Liver (tissue), 7 donors: ENCODE measurements at regions not wholly inside any gene's neighbourhood (a gene's known extent, or its start where the extent isn't known, plus 50 kb on each side); places are given as distances from the start of the nearest gene placed in this dataset.

ENCODE experiments used
- DNase-seq: peaks from one replicate; pipeline ENCODE4 v3.0.0-alpha.2; 2017; ENCODE audit warnings: low spot score
- H3K27ac ChIP-seq, 2 donors: one replicate each; pipeline ENCODE4 v1.7.0; 2013; ENCODE audit warnings: inconsistent platforms in 2 of 2, low read length in 2 of 2, control low read depth in 1 of 2, low read depth in 1 of 2, mild to moderate bottlenecking in 1 of 2
- H3K27me3 ChIP-seq, 4 donors: one replicate each; pipeline versions ENCODE4 v1.6.1 to v1.7.0; 2013; ENCODE audit warnings: low read length in 3 of 4, inconsistent platforms in 1 of 4, mild to moderate bottlenecking in 1 of 4, moderate library complexity in 1 of 4; ENCODE audit not compliant: control insufficient read depth in 4 of 4, insufficient read depth in 4 of 4
- H3K36me3 ChIP-seq, 4 donors: one replicate each; pipeline versions ENCODE4 v1.6.1 to v1.7.0; 2013; ENCODE audit warnings: low read length in 3 of 4, mild to moderate bottlenecking in 3 of 4, low read depth in 1 of 4, moderate library complexity in 1 of 4; ENCODE audit not compliant: control insufficient read depth in 4 of 4, insufficient read depth in 3 of 4
- H3K4me1 ChIP-seq, 4 donors: one replicate each; pipeline versions ENCODE4 v1.6.1 to v1.7.0; 2013; ENCODE audit warnings: low read length in 3 of 4, mild to moderate bottlenecking in 3 of 4, moderate library complexity in 1 of 4; ENCODE audit not compliant: control insufficient read depth in 4 of 4, insufficient read depth in 4 of 4
- H3K4me3 ChIP-seq, 3 donors: one replicate each; pipeline versions ENCODE4 v1.6.1 to v1.7.0; 2013; ENCODE audit warnings: low read length in 3 of 3, control low read depth in 1 of 3, low read depth in 1 of 3, mild to moderate bottlenecking in 1 of 3
- H3K9ac ChIP-seq, 2 donors: one replicate each; pipeline ENCODE4 v1.7.0; 2013; ENCODE audit warnings: low read length in 2 of 2, mild to moderate bottlenecking in 2 of 2, moderate library complexity in 2 of 2, control low read depth in 1 of 2, low read depth in 1 of 2
- H3K9me3 ChIP-seq, 4 donors: one replicate each; pipeline versions ENCODE4 v1.6.1 to v1.7.0; 2013; ENCODE audit warnings: low read length in 3 of 4; ENCODE audit not compliant: control insufficient read depth in 4 of 4
- EGR1 ChIP-seq, 2 donors: IDR thresholded peaks; 2 replicates each; pipeline ENCODE4 v1.6.1; 2016 to 2018; ENCODE audit warnings: antibody characterized with exemption in 2 of 2, low read depth in 2 of 2
- FOXA2 ChIP-seq: IDR thresholded peaks from 2 replicates; pipeline ENCODE4 v1.6.1; 2016; ENCODE audit warnings: antibody characterized with exemption
- GABPA ChIP-seq, 2 donors: IDR thresholded peaks in 1 of 2; conservative IDR thresholded peaks in 1 of 2; 2 replicates each; pipeline ENCODE4 v1.6.1; 2016; ENCODE audit warnings: antibody characterized with exemption in 2 of 2, mild to moderate bottlenecking in 1 of 2, moderate library complexity in 1 of 2
- HNF4A ChIP-seq, 2 donors: conservative IDR thresholded peaks; 2 replicates each; pipeline ENCODE4 v1.6.1; 2016; ENCODE audit warnings: antibody characterized with exemption in 2 of 2, mild to moderate bottlenecking in 2 of 2
- NR2F2 ChIP-seq: IDR thresholded peaks from 2 replicates; pipeline ENCODE4 v1.6.1; 2016; ENCODE audit warnings: antibody characterized with exemption
- RAD21 ChIP-seq, 2 donors: IDR thresholded peaks; 2 replicates each; pipeline ENCODE4 v1.6.1; 2016; ENCODE audit warnings: antibody characterized with exemption in 2 of 2, mild to moderate bottlenecking in 2 of 2
- RXRA ChIP-seq, 2 donors: IDR thresholded peaks; 2 replicates each; pipeline ENCODE4 v1.6.1; 2017 to 2018; ENCODE audit warnings: antibody characterized with exemption in 2 of 2, mild to moderate bottlenecking in 1 of 2
- SP1 ChIP-seq: IDR thresholded peaks from 2 replicates; pipeline ENCODE4 v1.6.1; 2018; ENCODE audit warnings: antibody characterized with exemption, mild to moderate bottlenecking
- WGBS: extraction: QIAGEN DNeasy Blood & Tissue Kit; methylation state at CpG from one replicate; pipeline ENCODE4 v1.1.7; 2013; 5-methylcytosine and 5-hydroxymethylcytosine counted together
- TF ChIP-seq, protein P1 (sequence below): IDR thresholded peaks from 2 replicates; pipeline ENCODE4 v1.6.1; 2016; ENCODE audit warnings: antibody characterized with exemption
- TF ChIP-seq, protein P2 (sequence below): IDR thresholded peaks from 2 replicates; pipeline ENCODE4 v1.6.1; 2016; ENCODE audit warnings: antibody characterized with exemption
- TF ChIP-seq, protein P3 (sequence below): IDR thresholded peaks from 2 replicates; pipeline ENCODE4 v1.6.1; 2016; ENCODE audit warnings: antibody characterized with exemption, mild to moderate bottlenecking
- donor health status: healthy.
- donor health status: healthy.
- donor health status: healthy.
- donor health status: healthy.

DNA sequence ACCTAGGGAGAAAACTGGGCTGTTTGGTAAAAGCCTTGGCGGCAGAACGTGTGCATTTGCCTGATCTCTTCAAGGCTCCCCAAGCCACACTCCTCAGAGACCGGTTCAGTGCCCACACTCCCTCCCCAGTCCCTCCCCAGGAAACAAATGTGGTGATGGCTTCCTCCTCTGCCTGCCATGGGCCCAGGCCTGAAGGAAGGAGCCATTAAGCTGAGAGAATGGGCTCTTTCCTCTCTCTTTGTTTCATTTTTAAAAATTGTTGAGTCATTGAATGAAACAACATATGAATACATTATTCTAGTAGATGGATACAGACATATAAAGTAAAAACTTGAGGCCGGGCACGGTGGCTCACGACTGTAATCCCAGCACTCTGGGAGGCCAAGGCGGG, 50.6 kb upstream of the YWHAQ start:
- Histone ChIP-seq H3K27ac (no peak overlapping the region), H3K9me3 (no peaks in the 10 kb centered on the region), H3K9ac (no peak overlapping the region), H3K4me1 (no peaks in the 10 kb centered on the region), H3K4me3 (no peak overlapping the region), H3K36me3 (no peaks in the 10 kb centered on the region), H3K27me3 (no peaks in the 10 kb centered on the region)
- WGBS, result 84% methylated on average over 7 of the region's 7 CpGs
- DNase-seq, result no peak
- TF ChIP-seq, protein P1, sequence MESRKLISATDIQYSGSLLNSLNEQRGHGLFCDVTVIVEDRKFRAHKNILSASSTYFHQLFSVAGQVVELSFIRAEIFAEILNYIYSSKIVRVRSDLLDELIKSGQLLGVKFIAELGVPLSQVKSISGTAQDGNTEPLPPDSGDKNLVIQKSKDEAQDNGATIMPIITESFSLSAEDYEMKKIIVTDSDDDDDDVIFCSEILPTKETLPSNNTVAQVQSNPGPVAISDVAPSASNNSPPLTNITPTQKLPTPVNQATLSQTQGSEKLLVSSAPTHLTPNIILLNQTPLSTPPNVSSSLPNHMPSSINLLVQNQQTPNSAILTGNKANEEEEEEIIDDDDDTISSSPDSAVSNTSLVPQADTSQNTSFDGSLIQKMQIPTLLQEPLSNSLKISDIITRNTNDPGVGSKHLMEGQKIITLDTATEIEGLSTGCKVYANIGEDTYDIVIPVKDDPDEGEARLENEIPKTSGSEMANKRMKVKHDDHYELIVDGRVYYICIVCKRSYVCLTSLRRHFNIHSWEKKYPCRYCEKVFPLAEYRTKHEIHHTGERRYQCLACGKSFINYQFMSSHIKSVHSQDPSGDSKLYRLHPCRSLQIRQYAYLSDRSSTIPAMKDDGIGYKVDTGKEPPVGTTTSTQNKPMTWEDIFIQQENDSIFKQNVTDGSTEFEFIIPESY, result no peak
- TF ChIP-seq EGR1 (IDR thresholded peaks at IDR 0.05; ENCODE audit: low read depth in 2 of 2) (no peak), GABPA (IDR thresholded peaks at IDR 0.05 in 1 of 2, conservative IDR thresholded peaks at IDR 0.05 in 1 of 2) (no peak), NR2F2 (no peak), RAD21 (IDR thresholded peaks at IDR 0.05) (no peak), HNF4A (conservative IDR thresholded peaks at IDR 0.05) (no peak)

DNA sequence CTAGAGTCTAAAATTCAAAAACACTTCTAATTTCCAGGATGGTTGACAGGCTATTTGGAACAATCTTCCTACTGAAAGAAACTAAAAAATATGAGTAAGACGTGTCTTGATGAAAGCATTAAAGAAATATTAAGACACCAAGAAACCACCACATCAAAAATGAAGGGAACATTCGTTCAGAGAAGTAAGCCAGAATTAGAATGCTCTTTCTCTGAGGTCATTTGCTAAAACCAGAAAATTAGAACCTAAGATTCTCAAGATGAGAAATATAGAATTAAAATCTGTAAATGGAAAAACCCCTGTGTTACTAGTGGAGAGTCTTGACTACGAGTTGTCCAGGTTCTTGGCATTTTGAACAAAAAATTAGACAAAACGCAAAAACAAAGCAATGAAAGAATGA, 54.8 kb upstream of the YWHAQ start:
- H3K4me3 ChIP-seq, result no peak overlapping the region
- no peaks in the 10 kb centered on the region for H3K36me3 ChIP-seq
- WGBS, result 92% methylated on average over 4 of the region's 4 CpGs
- H3K27ac ChIP-seq, result no peak overlapping the region
- H3K9me3 ChIP-seq, result no peaks in the 10 kb centered on the region
- no peaks in the 10 kb centered on the region for H3K27me3 ChIP-seq
- no peaks in the 10 kb centered on the region for H3K4me1 ChIP-seq
- no peak overlapping the region for H3K9ac ChIP-seq
- TF ChIP-seq FOXA2 (no peak), RXRA (IDR thresholded peaks at IDR 0.05) (no peak), SP1 (no peak), HNF4A (conservative IDR thresholded peaks at IDR 0.05) (no peak)
- TF ChIP-seq, protein P2, sequence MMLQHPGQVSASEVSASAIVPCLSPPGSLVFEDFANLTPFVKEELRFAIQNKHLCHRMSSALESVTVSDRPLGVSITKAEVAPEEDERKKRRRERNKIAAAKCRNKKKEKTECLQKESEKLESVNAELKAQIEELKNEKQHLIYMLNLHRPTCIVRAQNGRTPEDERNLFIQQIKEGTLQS, result no peak
- TF ChIP-seq, protein P1, result no peak
- TF ChIP-seq, protein P3, sequence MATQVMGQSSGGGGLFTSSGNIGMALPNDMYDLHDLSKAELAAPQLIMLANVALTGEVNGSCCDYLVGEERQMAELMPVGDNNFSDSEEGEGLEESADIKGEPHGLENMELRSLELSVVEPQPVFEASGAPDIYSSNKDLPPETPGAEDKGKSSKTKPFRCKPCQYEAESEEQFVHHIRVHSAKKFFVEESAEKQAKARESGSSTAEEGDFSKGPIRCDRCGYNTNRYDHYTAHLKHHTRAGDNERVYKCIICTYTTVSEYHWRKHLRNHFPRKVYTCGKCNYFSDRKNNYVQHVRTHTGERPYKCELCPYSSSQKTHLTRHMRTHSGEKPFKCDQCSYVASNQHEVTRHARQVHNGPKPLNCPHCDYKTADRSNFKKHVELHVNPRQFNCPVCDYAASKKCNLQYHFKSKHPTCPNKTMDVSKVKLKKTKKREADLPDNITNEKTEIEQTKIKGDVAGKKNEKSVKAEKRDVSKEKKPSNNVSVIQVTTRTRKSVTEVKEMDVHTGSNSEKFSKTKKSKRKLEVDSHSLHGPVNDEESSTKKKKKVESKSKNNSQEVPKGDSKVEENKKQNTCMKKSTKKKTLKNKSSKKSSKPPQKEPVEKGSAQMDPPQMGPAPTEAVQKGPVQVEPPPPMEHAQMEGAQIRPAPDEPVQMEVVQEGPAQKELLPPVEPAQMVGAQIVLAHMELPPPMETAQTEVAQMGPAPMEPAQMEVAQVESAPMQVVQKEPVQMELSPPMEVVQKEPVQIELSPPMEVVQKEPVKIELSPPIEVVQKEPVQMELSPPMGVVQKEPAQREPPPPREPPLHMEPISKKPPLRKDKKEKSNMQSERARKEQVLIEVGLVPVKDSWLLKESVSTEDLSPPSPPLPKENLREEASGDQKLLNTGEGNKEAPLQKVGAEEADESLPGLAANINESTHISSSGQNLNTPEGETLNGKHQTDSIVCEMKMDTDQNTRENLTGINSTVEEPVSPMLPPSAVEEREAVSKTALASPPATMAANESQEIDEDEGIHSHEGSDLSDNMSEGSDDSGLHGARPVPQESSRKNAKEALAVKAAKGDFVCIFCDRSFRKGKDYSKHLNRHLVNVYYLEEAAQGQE, result no peak
- DNase-seq, result no peak
